HUES64 (cell line): ENCODE measurements at regions not wholly inside any gene's neighbourhood (a gene's known extent, or its start where the extent isn't known, plus 50 kb on each side); places are given as distances from the start of the nearest gene placed in this dataset.

Experiments used
- H3K27ac ChIP-seq: 2 replicates; pipeline ENCODE4 v1.7.0; 2013; ENCODE audit warnings: low read depth, low read length, inconsistent platforms
- H3K27me3 ChIP-seq: 2 replicates; pipeline ENCODE4 v1.6.1; 2013; ENCODE audit warnings: mild to moderate bottlenecking, low read length; ENCODE audit not compliant: insufficient read depth
- H3K36me3 ChIP-seq: 2 replicates; pipeline ENCODE4 v1.6.1; 2013; ENCODE audit warnings: mild to moderate bottlenecking, low read length; ENCODE audit not compliant: insufficient read depth
- H3K4me1 ChIP-seq: 2 replicates; pipeline ENCODE4 v1.6.1; 2013; ENCODE audit warnings: mild to moderate bottlenecking, low read length, moderate library complexity; ENCODE audit not compliant: insufficient read depth
- H3K4me3 ChIP-seq: 2 replicates; pipeline ENCODE4 v1.5.1; 2013; ENCODE audit warnings: mild to moderate bottlenecking, low read length, moderate library complexity
- H3K9ac ChIP-seq: 2 replicates; pipeline ENCODE4 v1.6.1; 2013; ENCODE audit warnings: mild to moderate bottlenecking, low read depth, low read length
- H3K9me3 ChIP-seq: 2 replicates; pipeline ENCODE4 v1.6.1; 2013; ENCODE audit warnings: low read depth, low read length; ENCODE audit not compliant: insufficient read depth
- WGBS: fragments of 150-250, 120-280 bp; methylation state at CpG from one replicate; pipeline ENCODE4 v1.1.7; 2013; ENCODE audit warnings: missing lambda C conversion rate; 5-methylcytosine and 5-hydroxymethylcytosine counted together

- no peaks in the 10 kb centered on the region for H3K36me3 ChIP-seq
- H3K9ac ChIP-seq = no peak overlapping the region
- H3K4me3 ChIP-seq = no peak overlapping the region
- 71% methylated on average over 4 of the region's 5 CpGs for WGBS
- H3K27ac ChIP-seq = no peak overlapping the region
- peaks cover 30% of the 10 kb centered on the region; the same call in 1 of the 2 replicates for H3K27me3 ChIP-seq
- peaks cover 6% of the 10 kb centered on the region; the same call in 1 of the 2 replicates for H3K4me1 ChIP-seq
- H3K9me3 ChIP-seq = no peaks in the 10 kb centered on the region
These were observed 197.0 kb downstream of the MZT1 start for GRCh38 chr13:72530471-72530870.

- Histone ChIP-seq H3K27ac (no peak overlapping the region), H3K27me3 (peaks cover 30% of the 10 kb centered on the region; the same call in 1 of the 2 replicates), H3K9me3 (no peaks in the 10 kb centered on the region), H3K36me3 (no peaks in the 10 kb centered on the region), H3K4me3 (no peak overlapping the region), H3K4me1 (0 out of 2 replicates have a peak, but pooled peaks cover 12% of the 10 kb centered on the region), H3K9ac (no peak overlapping the region)
- WGBS = 72% methylated on average over 2 of the region's 2 CpGs
These were observed 200.1 kb downstream of the MZT1 start for GRCh38 chr13:72527333-72527732.

GRCh38 chr13:72523593-72523992 is 203.8 kb downstream of the MZT1 start:
- 92% methylated on average over 2 of the region's 2 CpGs for WGBS

GRCh38 chr13:72523049-72523448 is 204.4 kb downstream of the MZT1 start:
- peaks cover 14% of the 10 kb centered on the region for H3K4me1 ChIP-seq
- peaks cover 2% of the 10 kb centered on the region; the same call in 1 of the 2 replicates for H3K27me3 ChIP-seq
- H3K36me3 ChIP-seq = no peaks in the 10 kb centered on the region
- H3K4me3 ChIP-seq = no peak overlapping the region
- no peak overlapping the region for H3K9ac ChIP-seq
- 90% methylated on average over 3 of the region's 4 CpGs for WGBS
- H3K9me3 ChIP-seq = no peaks in the 10 kb centered on the region
- no peak overlapping the region for H3K27ac ChIP-seq

More at GRCh38 chr13:72523593-72523992, 203.8 kb downstream of the MZT1 start:
- H3K27ac ChIP-seq = no peak overlapping the region
- H3K36me3 ChIP-seq = no peaks in the 10 kb centered on the region
- H3K27me3 ChIP-seq = peaks cover 8% of the 10 kb centered on the region; the same call in 1 of the 2 replicates
- H3K9ac ChIP-seq = no peak overlapping the region
- H3K4me3 ChIP-seq = no peak overlapping the region
- H3K4me1 ChIP-seq = peaks cover 15% of the 10 kb centered on the region
- no peaks in the 10 kb centered on the region for H3K9me3 ChIP-seq

- Histone ChIP-seq H3K36me3 (no peaks in the 10 kb centered on the region), H3K9me3 (no peaks in the 10 kb centered on the region), H3K27me3 (no peaks in the 10 kb centered on the region; the same call in 1 of the 2 replicates), H3K4me3 (no peak overlapping the region), H3K9ac (no peak overlapping the region), H3K27ac (no peak overlapping the region), H3K4me1 (peaks cover 12% of the 10 kb centered on the region)
- 95% methylated on average over 9 of the region's 10 CpGs for whole genome bisulfite sequencing
These were observed 205.3 kb downstream of the MZT1 start for GRCh38 chr13:72521940-72522661.

GRCh38 chr13:72514146-72514545 is 213.3 kb downstream of the MZT1 start:
- H3K36me3 ChIP-seq = no peaks in the 10 kb centered on the region
- H3K9me3 ChIP-seq = no peaks in the 10 kb centered on the region
- H3K27me3 ChIP-seq = no peaks in the 10 kb centered on the region
- H3K4me3 ChIP-seq = no peak overlapping the region
- no CpG with 5 or more reads among the region's 1 CpG for WGBS
- no peak overlapping the region for H3K9ac ChIP-seq
- H3K27ac ChIP-seq = no peak overlapping the region
- H3K4me1 ChIP-seq = peaks cover 6% of the 10 kb centered on the region; the same call in 1 of the 2 replicates

GRCh38 chr13:72508392-72508791 is 219.0 kb downstream of the MZT1 start:
- H3K9me3 ChIP-seq = no peaks in the 10 kb centered on the region
- no peaks in the 10 kb centered on the region for H3K27me3 ChIP-seq
- H3K4me3 ChIP-seq = no peak overlapping the region
- WGBS = 88% methylated on average over 7 of the region's 7 CpGs
- H3K36me3 ChIP-seq = no peaks in the 10 kb centered on the region
- H3K27ac ChIP-seq = no peak overlapping the region
- no peaks in the 10 kb centered on the region for H3K4me1 ChIP-seq
- H3K9ac ChIP-seq = no peak overlapping the region

- H3K4me1 ChIP-seq = no peaks in the 10 kb centered on the region
- no peak overlapping the region for H3K9ac ChIP-seq
- no peak overlapping the region for H3K27ac ChIP-seq
- no peaks in the 10 kb centered on the region for H3K27me3 ChIP-seq
- no peaks in the 10 kb centered on the region for H3K9me3 ChIP-seq
- no peaks in the 10 kb centered on the region for H3K36me3 ChIP-seq
- H3K4me3 ChIP-seq = no peak overlapping the region
- 77% methylated on average over 9 of the region's 9 CpGs for WGBS
These were observed 219.8 kb downstream of the MZT1 start for GRCh38 chr13:72507416-72508199.

GRCh38 chr13:72506706-72507105 is 220.7 kb downstream of the MZT1 start:
- H3K9me3 ChIP-seq = no peaks in the 10 kb centered on the region
- H3K27ac ChIP-seq = no peak overlapping the region
- H3K4me1 ChIP-seq = no peaks in the 10 kb centered on the region
- H3K36me3 ChIP-seq = no peaks in the 10 kb centered on the region
- H3K4me3 ChIP-seq = no peak overlapping the region
- no peak overlapping the region for H3K9ac ChIP-seq
- H3K27me3 ChIP-seq = no peaks in the 10 kb centered on the region

GRCh38 chr13:72505376-72505775 is 222.1 kb downstream of the MZT1 start:
- no peaks in the 10 kb centered on the region for H3K9me3 ChIP-seq
- no peaks in the 10 kb centered on the region for H3K4me1 ChIP-seq
- H3K9ac ChIP-seq = no peak overlapping the region
- no peaks in the 10 kb centered on the region for H3K36me3 ChIP-seq
- H3K4me3 ChIP-seq = no peak overlapping the region
- H3K27me3 ChIP-seq = no peaks in the 10 kb centered on the region
- no peak overlapping the region for H3K27ac ChIP-seq

GRCh38 chr13:72504131-72504841 is 223.1 kb downstream of the MZT1 start:
- H3K4me3 ChIP-seq = no peak overlapping the region
- 64% methylated on average over 4 of the region's 5 CpGs for WGBS
- H3K27me3 ChIP-seq = no peaks in the 10 kb centered on the region
- no peak overlapping the region for H3K9ac ChIP-seq
- H3K4me1 ChIP-seq = no peaks in the 10 kb centered on the region
- no peaks in the 10 kb centered on the region for H3K36me3 ChIP-seq
- H3K27ac ChIP-seq = no peak overlapping the region
- no peaks in the 10 kb centered on the region for H3K9me3 ChIP-seq
